ENCODE measurements at regions not wholly inside any gene's neighbourhood (a gene's known extent, or its start where the extent isn't known, plus 50 kb on each side); places are given as distances from the start of the nearest gene placed in this dataset.

DNA sequence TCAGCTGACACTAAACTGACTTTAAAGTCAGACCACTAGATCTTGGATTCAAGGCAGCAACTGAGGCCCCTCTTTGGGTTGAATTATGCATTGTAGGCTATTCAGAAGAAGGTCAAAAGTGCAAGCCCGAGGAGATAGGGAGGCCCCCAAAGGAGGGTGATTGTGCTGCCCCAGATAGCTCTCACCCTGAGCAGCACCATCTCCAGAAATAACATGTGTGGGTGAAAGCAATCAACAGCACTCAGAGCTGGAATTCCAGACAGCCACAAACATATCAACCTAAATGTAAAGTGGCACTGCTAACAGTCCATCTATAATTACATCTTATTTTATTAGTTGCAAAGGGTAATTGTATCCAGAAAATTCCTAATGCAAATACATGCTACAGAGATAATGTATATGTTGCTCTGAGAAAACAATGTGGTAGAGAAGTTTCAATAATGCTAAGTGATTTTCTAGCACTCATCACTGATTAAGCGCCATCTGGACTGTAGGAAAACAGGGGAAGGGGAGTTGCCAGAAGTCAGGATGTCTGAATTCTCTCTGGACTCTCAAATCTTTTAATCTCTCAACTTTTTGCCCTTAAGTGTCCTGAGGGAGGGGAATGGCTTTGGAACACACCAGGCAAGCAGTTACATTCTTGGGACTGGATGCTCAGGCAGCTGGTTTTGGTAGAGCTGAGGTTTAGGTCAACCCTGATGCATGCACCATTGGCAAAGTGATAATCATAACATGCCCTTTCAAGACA is 61.8 kb upstream of the SFRP2 start:
- DNase-seq (ENCODE audit: low read depth), result no peak

DNA sequence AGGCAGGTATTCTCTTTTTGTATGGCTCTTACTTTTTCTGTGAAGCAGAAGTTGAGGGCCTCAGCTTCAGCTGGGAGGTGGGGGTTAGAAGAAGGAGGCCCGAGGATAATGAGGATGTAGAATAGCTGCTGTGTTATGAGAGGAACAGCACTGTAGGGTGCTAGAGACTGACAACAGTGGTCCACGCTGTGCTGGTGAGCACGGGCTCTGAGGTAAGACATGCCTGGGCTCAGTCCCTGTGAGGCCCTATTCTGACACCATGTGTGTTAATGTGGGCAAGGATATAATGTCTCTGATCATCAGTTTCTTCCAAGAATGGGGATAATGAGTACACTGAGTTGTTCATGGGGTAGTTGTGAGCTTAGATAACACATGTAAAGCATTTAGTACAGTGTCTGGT is 55.3 kb upstream of the SFRP2 start:
- DNase-seq (ENCODE audit: low read depth), result no peak
